MCF 10A (cell line): ENCODE measurements at regions not wholly inside any gene's neighbourhood (a gene's known extent, or its start where the extent isn't known, plus 50 kb on each side); places are given as distances from the start of the nearest gene placed in this dataset.
"Not testable (repeated sequence)": the region's sequence is repeated elsewhere in the genome, so short reads cannot be mapped to it uniquely, and the experiment has no call there.

Source experiments
- BruUV-seq: library from RNA; stranded (reverse); fragments of 400-500 nt; replicated peaks from 2 replicates; lab custom pipeline; 2021; lab: Mats Ljungman, UMichigan
- CTCF ChIA-PET: fragments of 300-600 bp; sonication (Branson Sonifier 250); formaldehyde crosslinking; extraction: SDS; loops from one replicate; lab custom pipeline; 2021; ENCODE audit warnings: antibody characterized with exemption, inconsistent platforms; lab: Yijun Ruan, JAX
- POLR2A ChIA-PET: fragments of 300-600, 350-650 bp; sonication (Branson Sonifier 250); formaldehyde crosslinking; extraction: SDS; loops from one replicate; lab custom pipeline; 2020; ENCODE audit warnings: antibody characterized with exemption, inconsistent platforms; lab: Yijun Ruan, JAX
- DNase-seq: peaks from one replicate; pipeline ENCODE4 v3.0.0-alpha.2; 2018; ENCODE audit not compliant: unreplicated experiment
- H3K27ac Mint-ChIP-seq: one replicate; pipeline ENCODE4 v1.8.0; 2022; ENCODE audit warnings: mild to moderate bottlenecking, low read depth, mixed read lengths; ENCODE audit not compliant: unreplicated experiment
- H3K27me3 Mint-ChIP-seq: one replicate; pipeline ENCODE4 v1.8.0; 2022; ENCODE audit warnings: mixed read lengths; ENCODE audit not compliant: insufficient read depth, unreplicated experiment
- H3K36me3 Mint-ChIP-seq: one replicate; pipeline ENCODE4 v1.8.0; 2022; ENCODE audit warnings: mild to moderate bottlenecking, moderate library complexity, mixed read lengths; ENCODE audit not compliant: insufficient read depth, unreplicated experiment
- H3K4me1 Mint-ChIP-seq: one replicate; pipeline ENCODE4 v1.8.0; 2022; ENCODE audit warnings: mixed read lengths; ENCODE audit not compliant: insufficient read depth, unreplicated experiment
- H3K4me3 Mint-ChIP-seq: one replicate; pipeline ENCODE4 v1.8.0; 2022; ENCODE audit warnings: mild to moderate bottlenecking, moderate library complexity, mixed read lengths; ENCODE audit not compliant: unreplicated experiment
- H3K9me3 Mint-ChIP-seq: one replicate; pipeline ENCODE4 v1.8.0; 2022; ENCODE audit warnings: mixed read lengths; ENCODE audit not compliant: unreplicated experiment
- intact Hi-C: fragments of 100-400 bp; cut with micrococcal nuclease; formaldehyde crosslinking; loops from 2 replicates; pipeline ENCODE4 v1.14.1; 2022
- TF ChIP-seq, protein P1 (sequence below): fragments of 200-600 bp; IDR thresholded peaks from one replicate; pipeline ENCODE4 v1.8.0; 2022; ENCODE audit warnings: antibody characterized with exemption, mild to moderate bottlenecking; ENCODE audit not compliant: unreplicated experiment

- Mint-ChIP-seq H3K27me3 (no peaks in the 10 kb centered on the region), H3K9me3 (peaks cover 6% of the 10 kb centered on the region), H3K4me1 (no peaks in the 10 kb centered on the region), H3K4me3 (no peak overlapping the region), H3K36me3 (no peaks in the 10 kb centered on the region), H3K27ac (no peak overlapping the region)
- CTCF ChIA-PET: no interaction called here
- POLR2A ChIA-PET: no interaction called here
- BruUV-seq: no TSS peak
- intact Hi-C loops: no loop called here
- no peak for DNase-seq
- TF ChIP-seq, protein P1, sequence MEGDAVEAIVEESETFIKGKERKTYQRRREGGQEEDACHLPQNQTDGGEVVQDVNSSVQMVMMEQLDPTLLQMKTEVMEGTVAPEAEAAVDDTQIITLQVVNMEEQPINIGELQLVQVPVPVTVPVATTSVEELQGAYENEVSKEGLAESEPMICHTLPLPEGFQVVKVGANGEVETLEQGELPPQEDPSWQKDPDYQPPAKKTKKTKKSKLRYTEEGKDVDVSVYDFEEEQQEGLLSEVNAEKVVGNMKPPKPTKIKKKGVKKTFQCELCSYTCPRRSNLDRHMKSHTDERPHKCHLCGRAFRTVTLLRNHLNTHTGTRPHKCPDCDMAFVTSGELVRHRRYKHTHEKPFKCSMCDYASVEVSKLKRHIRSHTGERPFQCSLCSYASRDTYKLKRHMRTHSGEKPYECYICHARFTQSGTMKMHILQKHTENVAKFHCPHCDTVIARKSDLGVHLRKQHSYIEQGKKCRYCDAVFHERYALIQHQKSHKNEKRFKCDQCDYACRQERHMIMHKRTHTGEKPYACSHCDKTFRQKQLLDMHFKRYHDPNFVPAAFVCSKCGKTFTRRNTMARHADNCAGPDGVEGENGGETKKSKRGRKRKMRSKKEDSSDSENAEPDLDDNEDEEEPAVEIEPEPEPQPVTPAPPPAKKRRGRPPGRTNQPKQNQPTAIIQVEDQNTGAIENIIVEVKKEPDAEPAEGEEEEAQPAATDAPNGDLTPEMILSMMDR: no peak
Measured at GRCh38 chr6:4336778-4337442, 201.5 kb upstream of the ECI2 start.

GRCh38 chr6:4336084-4336483 lies 200.7 kb upstream of the ECI2 start:
- no peak overlapping the region for H3K27ac Mint-ChIP-seq
- BruUV-seq: no TSS peak
- ChIA-PET CTCF (interaction anchor here (0.6 to 0.7 kb wide), 2 partner anchors 77 to 517 kb away, joined by 3 to 4 read pairs; no protein-coding TSS in a partner anchor), POLR2A (no interaction called here)
- no peak overlapping the region for H3K4me3 Mint-ChIP-seq
- DNase-seq: no peak
- H3K4me1 Mint-ChIP-seq: no peaks in the 10 kb centered on the region
- peaks cover 6% of the 10 kb centered on the region for H3K9me3 Mint-ChIP-seq
- intact Hi-C loops: no loop called here
- H3K27me3 Mint-ChIP-seq: no peaks in the 10 kb centered on the region
- no peaks in the 10 kb centered on the region for H3K36me3 Mint-ChIP-seq
- TF ChIP-seq, protein P1: no peak

DNA sequence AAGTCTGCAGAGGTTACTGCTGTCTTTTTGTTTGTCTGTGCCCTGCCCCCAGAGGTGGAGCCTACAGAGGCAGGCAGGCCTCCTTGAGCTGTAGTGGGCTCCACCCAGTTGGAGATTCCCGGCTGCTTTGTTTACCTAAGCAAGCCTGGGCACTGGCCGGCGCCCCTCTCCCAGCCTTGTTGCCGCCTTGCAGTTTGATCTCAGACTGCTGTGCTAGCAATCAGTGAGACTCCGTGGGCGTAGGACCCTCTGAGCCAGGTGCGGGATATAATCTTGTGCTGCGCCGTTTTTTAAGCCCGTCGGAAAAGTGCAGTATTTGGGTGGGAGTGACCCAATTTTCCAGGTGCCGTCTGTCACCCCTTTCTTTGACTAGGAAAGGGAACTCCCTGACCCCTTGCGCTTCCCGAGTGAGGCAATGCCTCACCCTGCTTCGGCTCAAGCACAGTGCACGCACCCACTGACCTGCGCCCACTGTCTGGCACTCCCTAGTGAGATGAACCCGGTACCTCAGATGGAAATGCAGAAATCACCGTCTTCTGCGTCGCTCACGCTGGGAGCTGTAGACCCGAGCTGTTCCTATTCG lies 198.9 kb upstream of the ECI2 start:
- H3K27me3 Mint-ChIP-seq, BruUV-seq, H3K27ac Mint-ChIP-seq, CTCF ChIA-PET, POLR2A ChIA-PET, intact Hi-C loops, H3K36me3 Mint-ChIP-seq, H3K4me3 Mint-ChIP-seq, H3K4me1 Mint-ChIP-seq, DNase-seq, H3K9me3 Mint-ChIP-seq: not testable (repeated sequence)

GRCh38 chr6:4327841-4328240 lies 192.5 kb upstream of the ECI2 start:
- BruUV-seq: no TSS peak
- intact Hi-C loops: no loop called here

More at GRCh38 chr6:4327841-4328240, 192.5 kb upstream of the ECI2 start:
- CTCF ChIA-PET: no interaction called here
- TF ChIP-seq, protein P1: no peak
- Mint-ChIP-seq H3K4me1 (peaks cover 9% of the 10 kb centered on the region), H3K27me3 (no peaks in the 10 kb centered on the region), H3K4me3 (no peak overlapping the region), H3K36me3 (no peaks in the 10 kb centered on the region), H3K9me3 (no peaks in the 10 kb centered on the region), H3K27ac (no peak overlapping the region)
- POLR2A ChIA-PET: interaction anchor here (0.7 kb wide), 1 partner anchor 11 kb away, joined by 3 read pairs; no protein-coding TSS in a partner anchor
- no peak for DNase-seq
